ENCODE measurements at regions not wholly inside any gene's neighbourhood (a gene's known extent, or its start where the extent isn't known, plus 50 kb on each side); places are given as distances from the start of the nearest gene placed in this dataset.

- no peak for DNase-seq
- no peaks in the 10 kb centered on the region for H3K36me3 ChIP-seq
Measured at GRCh38 chr17:77266891-77267341, 126.1 kb downstream of the SEC14L1 start.

DNA sequence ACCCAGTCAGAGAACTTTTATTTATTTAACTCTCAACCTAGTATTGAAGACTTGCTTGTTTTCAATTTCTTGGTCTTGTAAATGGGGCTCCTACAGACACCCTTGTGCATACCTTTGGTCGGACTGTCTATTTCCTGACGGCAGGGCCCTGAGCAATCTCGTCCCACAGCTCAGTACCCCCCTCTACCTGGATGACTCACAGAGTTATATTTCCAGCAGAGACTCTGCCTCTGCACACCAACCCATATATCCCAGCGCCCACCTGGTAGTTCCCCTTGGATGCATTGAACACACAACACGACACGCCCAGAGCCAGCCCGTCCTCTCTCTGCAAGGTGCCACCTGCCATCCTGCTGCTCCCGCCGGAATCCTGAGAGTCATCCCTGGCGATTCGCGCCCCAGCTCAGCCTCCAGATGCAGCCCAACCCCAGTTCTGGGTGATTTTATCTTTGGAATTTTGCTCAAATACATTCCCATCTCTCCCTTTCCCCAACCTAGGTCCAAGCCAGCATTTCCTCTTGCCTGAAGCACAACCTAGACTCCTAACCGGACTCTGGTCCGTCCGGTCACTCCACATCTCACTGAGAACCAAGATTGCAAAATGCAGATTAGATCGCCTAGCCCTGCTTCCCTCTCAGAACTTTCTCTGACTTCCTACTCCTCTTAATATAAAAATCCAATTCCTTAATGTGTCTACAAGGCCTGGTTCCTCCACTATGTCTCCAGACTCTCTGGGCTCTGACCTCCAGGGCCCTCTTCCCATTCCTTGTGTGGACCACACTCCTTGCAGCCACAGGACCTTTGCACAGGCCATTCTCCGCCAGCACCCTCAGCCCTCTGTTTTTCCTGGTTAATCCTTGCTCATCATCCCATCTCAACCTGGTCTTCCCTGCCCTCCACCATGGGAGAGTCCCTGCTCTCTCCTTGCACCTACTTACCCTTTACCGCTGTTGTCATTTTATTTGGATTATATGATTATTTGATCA, 129.2 kb downstream of the SEC14L1 start:
- Histone ChIP-seq H3K4me3 (no peak overlapping the region), H3K36me3 (no peaks in the 10 kb centered on the region), H3K9me3 (peaks cover 4% of the 10 kb centered on the region; the same call in 1 of the 2 replicates), H3K27me3 (no peaks in the 10 kb centered on the region)
- DNase-seq: no peak

More at GRCh38 chr17:77266891-77267341, 126.1 kb downstream of the SEC14L1 start:
- H3K9me3 ChIP-seq: no peaks in the 10 kb centered on the region
- no peak overlapping the region for H3K4me3 ChIP-seq
- no peaks in the 10 kb centered on the region for H3K27me3 ChIP-seq

DNA sequence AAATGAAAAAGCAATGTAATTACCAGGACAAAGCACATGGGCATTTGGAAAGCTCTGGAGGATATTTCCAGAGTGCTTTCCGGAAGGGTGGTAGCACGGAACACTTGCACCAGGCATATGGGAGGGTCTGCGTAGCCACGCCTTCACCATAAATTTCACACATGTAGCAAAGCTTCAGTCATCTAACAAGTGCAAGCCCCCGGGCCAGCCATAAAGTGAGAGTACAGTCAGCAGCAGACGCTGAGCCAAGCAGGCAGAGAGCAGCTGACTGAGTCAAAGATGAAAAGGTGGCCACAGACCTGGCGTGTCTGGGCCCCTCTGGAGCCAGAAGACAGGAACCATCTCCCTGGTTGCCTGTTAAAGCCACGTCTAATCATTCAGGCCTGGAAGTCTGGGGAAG, 130.6 kb downstream of the SEC14L1 start:
- Histone ChIP-seq H3K4me3 (no peak overlapping the region), H3K36me3 (no peaks in the 10 kb centered on the region), H3K27me3 (no peaks in the 10 kb centered on the region), H3K9me3 (peaks cover 4% of the 10 kb centered on the region; the same call in 1 of the 2 replicates)
- DNase-seq: no peak

- Histone ChIP-seq H3K36me3 (no peaks in the 10 kb centered on the region), H3K4me3 (no peak overlapping the region), H3K9me3 (peaks cover 4% of the 10 kb centered on the region; the same call in 1 of the 2 replicates), H3K27me3 (no peaks in the 10 kb centered on the region)
- DNase-seq: no peak
Measured at GRCh38 chr17:77273397-77274085, 132.8 kb downstream of the SEC14L1 start.

DNA sequence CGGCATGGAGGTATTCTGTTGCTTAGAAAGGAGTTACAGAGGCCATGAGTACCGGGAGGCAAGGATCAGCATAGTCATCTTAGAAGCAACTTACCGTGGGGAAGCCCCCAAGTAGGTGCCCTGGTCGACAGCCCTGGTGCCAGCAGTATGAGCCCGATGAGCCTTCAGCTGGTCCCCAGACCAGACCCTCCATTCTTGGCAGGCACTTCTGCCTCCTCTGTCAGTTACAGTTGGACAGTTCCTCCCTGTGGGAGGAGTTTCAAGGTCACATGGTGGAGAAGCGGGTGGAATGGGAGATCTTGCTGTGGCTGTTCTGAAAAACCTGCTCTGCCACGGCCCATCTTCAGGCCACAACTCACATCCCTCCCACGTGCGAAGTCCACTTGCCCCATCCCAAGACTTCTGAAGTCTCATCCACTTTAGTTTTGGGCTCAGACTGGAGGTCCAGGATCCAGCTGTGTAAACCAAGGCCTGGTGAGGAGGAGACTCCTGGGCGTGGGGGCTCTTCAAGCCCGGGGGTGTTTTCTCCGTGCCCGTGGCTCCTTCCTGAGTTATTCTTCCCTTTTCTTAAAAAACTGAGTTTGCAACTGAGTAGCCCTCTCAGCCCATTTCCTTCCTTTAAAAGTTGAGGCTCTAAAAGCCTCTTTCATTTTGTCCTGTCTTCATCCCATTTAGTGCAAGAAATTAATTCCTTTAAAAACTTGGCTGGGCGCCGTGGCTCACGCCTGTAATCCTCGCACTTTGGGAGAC, 133.5 kb downstream of the SEC14L1 start:
- Histone ChIP-seq H3K27me3 (no peaks in the 10 kb centered on the region), H3K36me3 (no peaks in the 10 kb centered on the region), H3K4me3 (no peak overlapping the region), H3K9me3 (peaks cover 4% of the 10 kb centered on the region; the same call in 1 of the 2 replicates)
- DNase-seq: no peak

- H3K27me3 ChIP-seq: no peaks in the 10 kb centered on the region
- no peak overlapping the region; the same call in 1 of the 2 replicates for H3K4me3 ChIP-seq
- H3K36me3 ChIP-seq: peaks cover 11% of the 10 kb centered on the region
- peak; percentile 35 for DNase-seq
- H3K9me3 ChIP-seq: no peaks in the 10 kb centered on the region
Measured at GRCh38 chr17:77279448-77280303, 138.9 kb downstream of the SEC14L1 start.

DNA sequence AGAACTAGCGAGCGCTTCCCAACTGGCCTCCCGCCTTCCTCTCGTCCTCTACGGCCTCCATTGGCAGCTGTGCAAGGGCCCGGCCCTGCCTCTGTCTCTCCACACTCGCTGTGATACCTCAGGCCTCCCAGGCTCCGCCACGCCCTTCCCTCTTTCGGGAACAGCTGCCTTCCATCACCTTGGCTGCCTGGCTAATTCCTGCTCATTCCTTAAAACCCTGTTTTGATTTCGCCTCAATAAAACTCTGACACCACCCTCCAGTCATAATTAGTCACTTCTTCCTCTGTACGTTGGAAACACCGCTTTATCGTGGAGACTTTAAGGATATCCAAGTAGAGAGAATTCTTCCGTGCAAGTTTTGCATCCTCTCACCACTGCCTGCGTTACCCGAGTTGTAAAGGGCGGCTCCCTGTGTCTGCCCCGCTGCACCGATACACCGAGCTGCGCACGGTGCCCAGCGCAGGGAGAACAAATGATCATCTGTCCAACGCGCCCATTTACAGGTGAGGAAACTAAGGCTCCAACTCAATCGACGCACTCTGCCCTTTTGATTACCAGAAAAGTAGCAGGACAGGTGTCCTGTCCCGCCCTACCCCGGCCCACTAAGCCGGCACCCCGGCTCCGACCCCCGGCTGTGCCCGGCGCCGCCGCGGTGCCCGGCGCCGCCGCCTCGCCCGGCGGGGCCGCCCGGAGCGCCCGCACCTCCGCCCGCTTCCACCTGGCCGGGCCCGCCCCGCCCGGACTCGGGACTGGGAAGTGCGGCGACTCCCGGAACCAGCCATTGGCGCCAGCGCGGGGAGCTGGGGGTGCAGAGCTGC, 139.7 kb downstream of the SEC14L1 start:
- H3K4me3 ChIP-seq: peak overlapping the region; percentile 48
- DNase-seq: peak; percentile 94
- H3K36me3 ChIP-seq: peaks cover 18% of the 10 kb centered on the region
- no peaks in the 10 kb centered on the region for H3K9me3 ChIP-seq
- no peaks in the 10 kb centered on the region for H3K27me3 ChIP-seq

GRCh38 chr17:77281122-77281903, 140.5 kb downstream of the SEC14L1 start:
- peaks cover 24% of the 10 kb centered on the region for H3K36me3 ChIP-seq
- no peaks in the 10 kb centered on the region for H3K9me3 ChIP-seq
- no peaks in the 10 kb centered on the region for H3K27me3 ChIP-seq
- peak overlapping the region; percentile 70 for H3K4me3 ChIP-seq
- peak; percentile 76 for DNase-seq

GRCh38 chr17:77281904-77282367, 141.2 kb downstream of the SEC14L1 start:
- Histone ChIP-seq H3K4me3 (peak overlapping the region; percentile 70), H3K9me3 (no peaks in the 10 kb centered on the region), H3K36me3 (peaks cover 25% of the 10 kb centered on the region), H3K27me3 (no peaks in the 10 kb centered on the region)
- DNase-seq: no peak

- H3K9me3 ChIP-seq: no peaks in the 10 kb centered on the region
- H3K4me3 ChIP-seq: peak overlapping the region; percentile 70
- H3K27me3 ChIP-seq: no peaks in the 10 kb centered on the region
- H3K36me3 ChIP-seq: peaks cover 25% of the 10 kb centered on the region
- DNase-seq: peak; percentile 35
Measured at GRCh38 chr17:77282524-77283515, 142.1 kb downstream of the SEC14L1 start.

GRCh38 chr17:77284023-77284617, 143.4 kb downstream of the SEC14L1 start:
- H3K36me3 ChIP-seq: peaks cover 37% of the 10 kb centered on the region
- H3K27me3 ChIP-seq: no peaks in the 10 kb centered on the region
- no peak overlapping the region for H3K4me3 ChIP-seq
- no peak for DNase-seq
- H3K9me3 ChIP-seq: no peaks in the 10 kb centered on the region

GRCh38 chr17:77285594-77286390, 145.0 kb downstream of the SEC14L1 start:
- no peaks in the 10 kb centered on the region for H3K9me3 ChIP-seq
- peaks cover 44% of the 10 kb centered on the region for H3K36me3 ChIP-seq
- H3K4me3 ChIP-seq: no peak overlapping the region
- peak; percentile 97 for DNase-seq
- H3K27me3 ChIP-seq: no peaks in the 10 kb centered on the region

Measured in MG63 (cell line).